ENCODE measurements at regions not wholly inside any gene's neighbourhood (a gene's known extent, or its start where the extent isn't known, plus 50 kb on each side); places are given as distances from the start of the nearest gene placed in this dataset.
"Not testable (repeated sequence)": the region's sequence is repeated elsewhere in the genome, so short reads cannot be mapped to it uniquely, and the experiment has no call there.

DNA sequence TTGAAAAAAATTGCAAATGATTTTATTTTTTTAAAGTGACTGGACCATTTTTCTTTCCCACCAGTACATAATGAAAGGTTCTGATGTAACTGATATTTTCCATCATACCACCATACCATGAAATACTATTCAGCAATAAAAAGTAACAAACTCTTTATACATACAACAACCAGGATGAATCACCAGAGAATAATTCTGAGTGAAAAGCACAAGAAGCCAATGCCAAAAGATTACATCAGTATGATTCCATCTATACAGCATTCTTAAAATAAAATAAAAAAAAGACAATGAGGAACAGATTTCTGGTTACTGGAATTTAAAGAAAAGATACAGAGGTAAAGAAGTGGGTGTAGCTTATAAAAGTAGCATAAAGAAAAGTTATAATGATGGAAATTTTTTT, 423.7 kb upstream of the ST8SIA4 start:
- H3K36me3 Mint-ChIP-seq, result no peaks in the 10 kb centered on the region
- intact Hi-C loops (cut with micrococcal nuclease), result no loop called here
- POLR2A ChIA-PET (ENCODE audit: partially characterized antibody), result no interaction called here
- H3K4me1 Mint-ChIP-seq, result no peaks in the 10 kb centered on the region
- Histone ChIP-seq H3K4me3 (ENCODE audit: low read length in 2 of 2) (no peak overlapping the region), H3K9me3 (ENCODE audit: control insufficient read depth in 1 of 2, low read length in 2 of 2) (no peaks in the 10 kb centered on the region), H3K27me3 (ENCODE audit: insufficient read depth, low read length) (no peaks in the 10 kb centered on the region), H3K27ac (ENCODE audit: low read depth, low read length) (no peak overlapping the region), H3K4me1 (ENCODE audit: insufficient read depth, low read length) (no peaks in the 10 kb centered on the region), H3K36me3 (ENCODE audit: insufficient read depth, low read length) (no peaks in the 10 kb centered on the region)
- no peak overlapping the region for H3K4me3 Mint-ChIP-seq
- no peak for DNase-seq
- H3K27me3 Mint-ChIP-seq, result peaks cover 0 to 6% of the 10 kb centered on the region in 2 donors
- peaks cover 0 to 8% (median 4%) of the 10 kb centered on the region in 8 donors for H3K9me3 Mint-ChIP-seq
- CTCF ChIA-PET (ENCODE audit: partially characterized antibody), result no interaction called here
- H3K27ac Mint-ChIP-seq, result no peak overlapping the region

DNA sequence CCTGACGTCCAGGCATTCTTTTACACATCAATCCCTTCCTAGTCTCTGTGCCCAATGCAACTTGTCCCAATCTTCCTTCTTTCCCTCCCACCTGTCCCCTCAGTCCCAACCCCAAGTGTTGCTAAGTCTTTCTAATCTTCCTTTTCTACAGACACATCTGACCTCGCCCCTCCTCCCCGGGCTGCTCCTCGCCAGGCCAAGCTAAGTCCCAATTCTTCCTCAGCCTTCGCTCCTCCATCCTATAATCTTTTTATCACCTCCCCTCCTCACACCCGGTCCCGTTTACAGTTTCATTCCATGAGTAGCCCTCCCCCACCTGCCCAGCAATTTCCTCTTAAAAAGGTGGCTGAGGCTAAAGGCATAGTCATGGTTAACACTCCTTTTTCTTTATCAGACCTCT, 413.3 kb upstream of the ST8SIA4 start:
- H3K27me3 Mint-ChIP-seq; H3K9me3 Mint-ChIP-seq; H3K4me3 ChIP-seq (ENCODE audit: low read length in 2 of 2); H3K36me3 ChIP-seq (ENCODE audit: insufficient read depth, low read length); H3K27ac Mint-ChIP-seq; POLR2A ChIA-PET (ENCODE audit: partially characterized antibody); intact Hi-C loops (cut with micrococcal nuclease); H3K36me3 Mint-ChIP-seq; H3K27ac ChIP-seq (ENCODE audit: low read depth, low read length); DNase-seq; H3K4me3 Mint-ChIP-seq; H3K4me1 Mint-ChIP-seq; H3K9me3 ChIP-seq (ENCODE audit: control insufficient read depth in 1 of 2, low read length in 2 of 2); CTCF ChIA-PET (ENCODE audit: partially characterized antibody); H3K4me1 ChIP-seq (ENCODE audit: insufficient read depth, low read length); H3K27me3 ChIP-seq (ENCODE audit: insufficient read depth, low read length): not testable (repeated sequence)

DNA sequence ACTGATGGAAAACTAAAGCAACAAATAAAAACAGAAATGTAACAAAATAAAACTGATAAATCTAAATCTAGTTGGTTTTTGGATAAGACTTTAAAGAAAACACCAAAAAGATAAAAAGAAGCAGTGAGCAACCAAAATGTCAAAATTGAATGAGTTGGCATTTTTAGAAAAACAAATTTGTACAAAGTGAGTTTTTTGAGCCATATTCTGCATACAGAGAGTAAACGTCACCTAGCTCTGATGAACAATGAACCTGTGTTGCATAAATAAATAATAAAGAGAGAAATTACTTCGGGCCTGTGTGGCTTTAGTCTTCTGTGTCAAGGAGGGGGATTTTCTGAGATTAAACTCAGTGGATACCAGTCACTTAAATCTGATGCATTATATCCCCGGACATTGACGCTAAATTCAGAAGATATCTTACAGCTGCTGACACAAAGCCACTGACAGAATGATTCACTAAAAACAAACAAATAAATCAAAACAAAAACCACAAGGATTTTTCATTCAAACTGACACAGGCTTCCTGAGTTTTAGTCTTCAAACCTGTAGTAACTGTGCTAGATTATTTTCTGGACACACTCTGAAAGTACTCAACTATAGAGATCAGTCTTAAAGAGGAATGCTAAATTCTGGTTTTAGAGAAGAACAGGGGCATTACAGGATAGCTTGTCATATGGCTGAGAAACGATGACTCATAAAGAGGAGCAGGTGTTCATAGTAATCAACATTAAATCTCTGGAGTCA, 403.5 kb upstream of the ST8SIA4 start:
- CTCF ChIA-PET (ENCODE audit: partially characterized antibody), result no interaction called here
- Mint-ChIP-seq H3K27me3 (no peaks in the 10 kb centered on the region), H3K9me3 (no peaks in the 10 kb centered on the region)

DNA sequence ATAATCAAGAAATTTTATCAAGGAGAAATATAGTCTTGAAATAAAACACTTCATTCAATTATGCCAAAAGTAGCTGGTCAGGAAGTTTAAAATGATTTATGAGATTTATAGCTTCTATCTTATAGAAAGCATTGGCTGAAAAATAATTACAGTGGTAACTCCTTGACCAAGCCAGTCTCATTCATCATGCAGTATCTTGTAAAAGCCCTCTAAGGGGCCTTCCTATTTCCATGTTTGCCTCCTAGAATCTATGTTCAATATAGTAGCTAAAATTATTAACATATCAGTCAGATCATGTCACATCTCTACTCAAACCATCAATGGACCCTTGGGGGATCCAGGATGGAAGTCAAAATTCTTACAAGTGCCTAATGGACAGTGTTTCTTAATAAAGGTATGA, 393.4 kb upstream of the ST8SIA4 start:
- Histone ChIP-seq H3K27me3 (ENCODE audit: insufficient read depth, low read length) (no peaks in the 10 kb centered on the region), H3K27ac (ENCODE audit: low read depth, low read length) (no peak overlapping the region), H3K36me3 (ENCODE audit: insufficient read depth, low read length) (no peaks in the 10 kb centered on the region), H3K4me3 (ENCODE audit: low read length in 2 of 2) (no peak overlapping the region), H3K4me1 (ENCODE audit: insufficient read depth, low read length) (no peaks in the 10 kb centered on the region), H3K9me3 (ENCODE audit: control insufficient read depth in 1 of 2, low read length in 2 of 2) (no peaks in the 10 kb centered on the region)
- ChIA-PET CTCF (ENCODE audit: partially characterized antibody) (no interaction called here), POLR2A (ENCODE audit: partially characterized antibody) (no interaction called here)
- intact Hi-C loops (cut with micrococcal nuclease), result no loop called here
- Mint-ChIP-seq H3K4me1 (no peaks in the 10 kb centered on the region), H3K27ac (no peak overlapping the region), H3K4me3 (no peak overlapping the region), H3K36me3 (no peaks in the 10 kb centered on the region), H3K27me3 (no peaks in the 10 kb centered on the region), H3K9me3 (peaks cover 0 to 8% (median 0%) of the 10 kb centered on the region in 8 donors)
- DNase-seq, result no peak

More for the DNA sequence above, 403.5 kb upstream of the ST8SIA4 start:
- no peaks in the 10 kb centered on the region for H3K36me3 Mint-ChIP-seq
- H3K4me3 Mint-ChIP-seq, result no peak overlapping the region
- no peak for DNase-seq
- no peaks in the 10 kb centered on the region for H3K4me1 Mint-ChIP-seq
- no peaks in the 10 kb centered on the region for H3K4me1 ChIP-seq (ENCODE audit: insufficient read depth, low read length)
- H3K9me3 ChIP-seq (ENCODE audit: control insufficient read depth in 1 of 2, low read length in 2 of 2), result no peaks in the 10 kb centered on the region
- H3K4me3 ChIP-seq (ENCODE audit: low read length in 2 of 2), result no peak overlapping the region
- POLR2A ChIA-PET (ENCODE audit: partially characterized antibody), result no interaction called here
- no peak overlapping the region for H3K27ac ChIP-seq (ENCODE audit: low read depth, low read length)
- no peaks in the 10 kb centered on the region for H3K36me3 ChIP-seq (ENCODE audit: insufficient read depth, low read length)
- H3K27me3 ChIP-seq (ENCODE audit: insufficient read depth, low read length), result no peaks in the 10 kb centered on the region
- intact Hi-C loops (cut with micrococcal nuclease), result no loop called here
- H3K27ac Mint-ChIP-seq, result no peak overlapping the region

DNA sequence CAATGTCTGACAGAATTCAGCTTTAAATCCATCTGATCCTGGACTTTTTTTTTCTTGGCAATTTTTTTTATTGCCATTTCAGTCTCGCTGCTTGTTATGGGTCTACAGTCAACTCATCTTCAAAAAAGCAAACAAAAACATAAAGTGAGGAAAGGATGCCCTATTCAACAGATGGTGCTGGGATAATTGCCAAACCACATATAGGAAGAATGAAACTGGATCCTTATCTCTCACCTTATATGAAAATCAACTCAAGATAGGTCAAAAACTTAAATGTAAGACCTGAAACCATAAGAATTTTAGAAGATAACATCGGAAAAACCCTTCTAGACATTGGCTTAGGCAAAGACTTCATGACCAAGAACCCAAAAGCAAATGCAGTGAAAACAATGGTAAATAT, 389.1 kb upstream of the ST8SIA4 start:
- Histone ChIP-seq H3K27ac (ENCODE audit: low read depth, low read length) (no peak overlapping the region), H3K4me3 (ENCODE audit: low read length in 2 of 2) (no peak overlapping the region), H3K36me3 (ENCODE audit: insufficient read depth, low read length) (no peaks in the 10 kb centered on the region), H3K9me3 (ENCODE audit: control insufficient read depth in 1 of 2, low read length in 2 of 2) (no peaks in the 10 kb centered on the region), H3K4me1 (ENCODE audit: insufficient read depth, low read length) (no peaks in the 10 kb centered on the region), H3K27me3 (ENCODE audit: insufficient read depth, low read length) (no peaks in the 10 kb centered on the region)
- H3K4me3 Mint-ChIP-seq, result no peak overlapping the region
- no peak for DNase-seq
- CTCF ChIA-PET (ENCODE audit: partially characterized antibody), result no interaction called here
- no peak overlapping the region for H3K27ac Mint-ChIP-seq
- no peaks in the 10 kb centered on the region for H3K36me3 Mint-ChIP-seq
- POLR2A ChIA-PET (ENCODE audit: partially characterized antibody), result no interaction called here
- H3K4me1 Mint-ChIP-seq, result no peaks in the 10 kb centered on the region
- intact Hi-C loops (cut with micrococcal nuclease), result no loop called here
- H3K9me3 Mint-ChIP-seq, result peaks cover 0 to 8% (median 1%) of the 10 kb centered on the region in 8 donors
- no peaks in the 10 kb centered on the region for H3K27me3 Mint-ChIP-seq

DNA sequence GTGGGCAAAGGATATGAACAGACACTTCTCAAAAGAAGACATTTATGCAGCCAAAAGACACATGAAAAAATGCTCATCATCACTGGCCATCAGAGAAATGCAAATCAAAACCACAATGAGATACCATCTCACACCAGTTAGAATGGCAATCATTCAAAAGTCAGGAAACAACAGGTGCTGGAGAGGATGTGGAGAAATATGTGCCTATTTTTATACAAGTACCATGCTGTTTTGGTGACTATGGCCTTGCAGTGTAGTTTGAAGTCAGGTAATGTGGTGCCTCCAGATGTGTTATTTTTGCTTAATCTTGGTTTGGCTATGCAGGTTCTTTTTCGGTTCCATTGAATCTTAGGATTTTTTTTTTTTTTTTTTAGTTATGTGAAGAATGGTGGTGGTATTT, 387.7 kb upstream of the ST8SIA4 start:
- CTCF ChIA-PET (ENCODE audit: partially characterized antibody), result not testable (repeated sequence)

DNA sequence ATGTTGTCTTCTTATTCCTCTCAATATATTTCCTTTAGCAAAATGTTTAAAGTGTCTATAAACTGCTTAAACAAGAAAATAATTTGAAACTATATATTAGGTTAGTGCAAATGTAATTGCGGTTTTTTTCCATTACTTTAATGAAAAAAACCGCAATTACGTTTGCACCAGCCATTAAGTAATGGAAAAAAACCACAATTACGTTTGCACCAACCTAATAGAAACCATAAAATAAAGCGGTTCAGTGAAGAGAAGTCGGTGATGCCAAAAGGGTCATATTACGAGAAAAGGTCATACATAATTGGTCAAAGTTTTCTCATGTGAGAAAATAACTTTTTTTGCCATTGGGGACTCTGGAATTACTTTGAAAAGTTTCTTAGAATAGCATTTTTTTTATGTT, 385.6 kb upstream of the ST8SIA4 start:
- intact Hi-C loops (cut with micrococcal nuclease), result no loop called here

More for the DNA sequence above, 387.7 kb upstream of the ST8SIA4 start:
- H3K27me3 Mint-ChIP-seq; POLR2A ChIA-PET (ENCODE audit: partially characterized antibody); H3K4me3 ChIP-seq (ENCODE audit: low read length in 2 of 2); DNase-seq; H3K4me1 Mint-ChIP-seq; H3K27me3 ChIP-seq (ENCODE audit: insufficient read depth, low read length); H3K36me3 ChIP-seq (ENCODE audit: insufficient read depth, low read length); H3K27ac ChIP-seq (ENCODE audit: low read depth, low read length); H3K9me3 Mint-ChIP-seq; H3K36me3 Mint-ChIP-seq; H3K4me3 Mint-ChIP-seq; H3K4me1 ChIP-seq (ENCODE audit: insufficient read depth, low read length); H3K9me3 ChIP-seq (ENCODE audit: control insufficient read depth in 1 of 2, low read length in 2 of 2); intact Hi-C loops (cut with micrococcal nuclease); H3K27ac Mint-ChIP-seq: not testable (repeated sequence)

More for the DNA sequence above, 385.6 kb upstream of the ST8SIA4 start:
- H3K36me3 Mint-ChIP-seq, result no peaks in the 10 kb centered on the region
- H3K27me3 Mint-ChIP-seq, result no peaks in the 10 kb centered on the region
- no peak overlapping the region for H3K27ac Mint-ChIP-seq
- Histone ChIP-seq H3K27me3 (ENCODE audit: insufficient read depth, low read length) (no peaks in the 10 kb centered on the region), H3K27ac (ENCODE audit: low read depth, low read length) (no peak overlapping the region), H3K4me1 (ENCODE audit: insufficient read depth, low read length) (no peaks in the 10 kb centered on the region), H3K36me3 (ENCODE audit: insufficient read depth, low read length) (no peaks in the 10 kb centered on the region), H3K9me3 (ENCODE audit: control insufficient read depth in 1 of 2, low read length in 2 of 2) (no peaks in the 10 kb centered on the region), H3K4me3 (ENCODE audit: low read length in 2 of 2) (no peak overlapping the region)
- H3K4me3 Mint-ChIP-seq, result no peak overlapping the region
- no peaks in the 10 kb centered on the region for H3K4me1 Mint-ChIP-seq
- ChIA-PET CTCF (ENCODE audit: partially characterized antibody) (no interaction called here), POLR2A (ENCODE audit: partially characterized antibody) (no interaction called here)
- DNase-seq, result no peak
- peaks cover 0 to 10% (median 3%) of the 10 kb centered on the region in 8 donors for H3K9me3 Mint-ChIP-seq
